Mammary epithelial cell (primary cell): ENCODE measurements at regions not wholly inside any gene's neighbourhood (a gene's known extent, or its start where the extent isn't known, plus 50 kb on each side); places are given as distances from the start of the nearest gene placed in this dataset.
"Not testable (repeated sequence)": the region's sequence is repeated elsewhere in the genome, so short reads cannot be mapped to it uniquely, and the experiment has no call there.

ENCODE experiments used
- CTCF ChIP-seq, 2 donors: IDR thresholded peaks in 1 of 2; conservative IDR thresholded peaks in 1 of 2; 2 replicates each; pipeline ENCODE4 v1.5.1; 2011 to 2012; ENCODE audit warnings: inconsistent platforms in 2 of 2, low read length in 2 of 2, mild to moderate bottlenecking in 2 of 2, control low read depth in 1 of 2, low read depth in 1 of 2; ENCODE audit not compliant: insufficient read depth in 1 of 2; ENCODE audit errors: extremely low read depth in 1 of 2
- EZH2 ChIP-seq: IDR thresholded peaks from 2 replicates; pipeline ENCODE4 v1.6.1; 2012; ENCODE audit warnings: low read length, inconsistent platforms, borderline replicate concordance

- TF ChIP-seq CTCF (conservative IDR thresholded peaks at IDR 0.05 in 1 of 2, IDR thresholded peaks at IDR 0.05 in 1 of 2; ENCODE audit: extremely low read depth in 1 of 2, insufficient read depth in 1 of 2, low read depth in 1 of 2, low read length in 2 of 2); EZH2: not testable (repeated sequence)
These were observed 169.4 kb downstream of the MAIP1 start for GRCh38 chr2:200124665-200125368.
